Renal pelvis (tissue), 1 donor: ENCODE measurements at regions not wholly inside any gene's neighbourhood (a gene's known extent, or its start where the extent isn't known, plus 50 kb on each side); places are given as distances from the start of the nearest gene placed in this dataset.

Source experiments
- DNase-seq: peaks from one replicate; pipeline ENCODE4 v3.0.0-alpha.2; 2013

- no peak for DNase-seq
Measured at GRCh38 chr10:124287071-124287685, 131.5 kb downstream of the OAT start.

- no peak for DNase-seq
Measured at GRCh38 chr10:124286621-124287020, 132.1 kb downstream of the OAT start.

GRCh38 chr10:124285587-124286527 lies 132.9 kb downstream of the OAT start:
- no peak for DNase-seq

- no peak for DNase-seq
Measured at GRCh38 chr10:124283949-124284250, 134.8 kb downstream of the OAT start.

- DNase-seq: no peak
Measured at GRCh38 chr10:124283215-124283948, 135.3 kb downstream of the OAT start.

GRCh38 chr10:124282326-124282725 lies 136.4 kb downstream of the OAT start:
- DNase-seq: no peak

- DNase-seq: no peak
Measured at GRCh38 chr10:124281666-124282065, 137.1 kb downstream of the OAT start.

- no peak for DNase-seq
Measured at GRCh38 chr10:124280916-124281315, 137.8 kb downstream of the OAT start.

GRCh38 chr10:124279882-124280281 lies 138.8 kb downstream of the OAT start:
- no peak for DNase-seq

- no peak for DNase-seq
Measured at GRCh38 chr10:124279298-124279697, 139.4 kb downstream of the OAT start.

- no peak for DNase-seq
Measured at GRCh38 chr10:124278356-124278755, 140.4 kb downstream of the OAT start.

GRCh38 chr10:124273141-124273540 lies 145.6 kb downstream of the OAT start:
- no peak for DNase-seq

- DNase-seq: no peak
Measured at GRCh38 chr10:124271676-124272075, 147.0 kb downstream of the OAT start.

- no peak for DNase-seq
Measured at GRCh38 chr10:124270530-124271327, 148.0 kb downstream of the OAT start.

GRCh38 chr10:124268976-124269375 lies 149.7 kb downstream of the OAT start:
- no peak for DNase-seq

- no peak for DNase-seq
Measured at GRCh38 chr10:124267911-124268549, 150.7 kb downstream of the OAT start.

- DNase-seq: no peak
Measured at GRCh38 chr10:124267231-124267885, 151.4 kb downstream of the OAT start.

GRCh38 chr10:124266468-124267230 lies 152.1 kb downstream of the OAT start:
- no peak for DNase-seq

- DNase-seq: no peak
Measured at GRCh38 chr10:124265776-124266467, 152.8 kb downstream of the OAT start.

GRCh38 chr10:124265391-124265745 lies 153.4 kb downstream of the OAT start:
- no peak for DNase-seq
